ENCODE measurements at regions not wholly inside any gene's neighbourhood (a gene's known extent, or its start where the extent isn't known, plus 50 kb on each side); places are given as distances from the start of the nearest gene placed in this dataset.
"Not testable (repeated sequence)": the region's sequence is repeated elsewhere in the genome, so short reads cannot be mapped to it uniquely, and the experiment has no call there.

- not testable (repeated sequence) for TF ChIP-seq CTCF (conservative IDR thresholded peaks at IDR 0.05 in 1 of 2, IDR thresholded peaks at IDR 0.05 in 1 of 2; ENCODE audit: extremely low read depth in 1 of 2, insufficient read depth in 1 of 2, low read depth in 1 of 2, low read length in 2 of 2); EZH2 (IDR thresholded peaks at IDR 0.05; ENCODE audit: borderline replicate concordance, low read length)
Observed at GRCh38 chrX:82745725-82746124, 762.4 kb upstream of the POU3F4 start.
